CD4-positive, alpha-beta T cell treated with Interleukin-4 for 1 hour (primary cell): ENCODE measurements at regions not wholly inside any gene's neighbourhood (a gene's known extent, or its start where the extent isn't known, plus 50 kb on each side); places are given as distances from the start of the nearest gene placed in this dataset.

ENCODE experiments used
- DNase-seq, 2 donors: peaks; one replicate each; pipeline ENCODE4 v3.0.0-alpha.2; 2020 to 2022

GRCh38 chr15:39161096-39161495, 419.8 kb upstream of the THBS1 start:
- no peak for DNase-seq

DNA sequence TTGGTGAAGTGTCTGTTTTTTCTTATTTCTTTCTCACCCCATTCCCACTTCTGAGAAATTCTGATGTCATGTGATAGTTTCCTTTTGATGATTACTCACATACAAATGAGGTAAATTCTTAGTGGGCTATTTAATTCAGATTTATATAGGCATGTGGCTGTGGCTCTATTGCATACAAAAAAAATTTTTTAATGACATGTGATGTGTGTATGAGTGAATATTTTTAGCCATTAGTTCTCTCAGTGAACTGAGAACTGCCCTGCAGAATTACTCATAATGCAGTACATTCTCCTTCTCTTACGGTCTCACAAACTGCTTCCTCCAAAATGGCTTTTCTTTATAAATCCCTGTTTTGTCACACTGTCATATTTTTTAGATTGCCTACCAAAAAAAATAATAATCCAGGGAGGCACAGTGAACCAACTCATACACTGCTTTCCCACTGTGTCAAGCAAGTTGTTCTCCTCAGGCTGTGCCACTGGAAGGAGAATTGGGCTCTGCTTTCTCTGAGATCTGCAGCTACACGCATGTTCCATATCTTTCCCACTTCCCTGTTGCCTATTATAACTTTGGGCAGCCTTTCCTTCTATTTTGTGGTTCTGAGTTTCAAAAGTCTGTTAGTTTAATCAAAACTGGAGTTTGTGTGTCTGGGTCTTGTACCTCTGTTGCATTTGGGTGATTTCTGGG, 415.7 kb upstream of the THBS1 start:
- no peak for DNase-seq

GRCh38 chr15:39167164-39168058, 413.5 kb upstream of the THBS1 start:
- no peak for DNase-seq

GRCh38 chr15:39171944-39172368, 408.9 kb upstream of the THBS1 start:
- DNase-seq: peak in 1 of 2 donors; percentile 15

- DNase-seq: no peak
Observed at GRCh38 chr15:39172380-39173281, 408.2 kb upstream of the THBS1 start.

GRCh38 chr15:39173426-39173825, 407.5 kb upstream of the THBS1 start:
- no peak for DNase-seq

DNA sequence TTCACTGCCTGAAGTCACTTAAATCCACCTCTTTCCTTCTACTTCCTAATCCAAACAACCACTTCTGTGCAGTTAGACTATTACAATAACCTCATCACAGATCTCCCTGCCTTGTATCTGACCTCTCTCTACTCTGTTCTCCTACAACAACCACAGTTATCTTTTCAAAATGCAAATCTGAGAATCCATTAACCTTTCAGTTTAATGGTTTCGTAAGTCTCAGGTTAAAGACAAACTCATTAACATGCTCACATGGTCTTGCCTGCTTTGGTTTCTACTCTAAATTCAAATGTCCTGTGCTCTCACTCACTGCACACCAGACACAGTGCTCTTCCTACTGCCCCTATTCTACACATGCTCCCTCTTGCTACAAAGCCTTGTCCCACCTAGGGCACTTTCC, 406.5 kb upstream of the THBS1 start:
- DNase-seq: no peak

DNA sequence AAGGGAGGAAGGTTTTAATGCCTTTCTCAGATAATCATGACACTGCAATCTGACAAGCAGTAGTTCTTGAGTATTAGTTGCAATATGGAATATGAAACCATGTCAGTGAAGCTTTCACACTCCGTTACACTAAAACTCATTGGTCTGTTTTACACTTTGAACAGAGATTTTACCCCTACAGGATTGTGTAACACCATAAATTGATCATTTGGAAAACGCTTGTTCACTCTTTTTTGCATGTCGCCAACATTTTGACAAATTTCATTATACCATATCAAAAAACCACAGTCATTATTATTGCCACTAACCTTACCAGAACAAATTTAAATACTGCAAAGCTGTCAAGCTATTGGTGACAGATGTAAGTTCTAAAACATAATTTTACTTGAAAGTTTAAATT, 404.8 kb upstream of the THBS1 start:
- no peak for DNase-seq

- no peak for DNase-seq
Observed at GRCh38 chr15:39177561-39177960, 403.3 kb upstream of the THBS1 start.

GRCh38 chr15:39180030-39180429, 400.8 kb upstream of the THBS1 start:
- DNase-seq: no peak

DNA sequence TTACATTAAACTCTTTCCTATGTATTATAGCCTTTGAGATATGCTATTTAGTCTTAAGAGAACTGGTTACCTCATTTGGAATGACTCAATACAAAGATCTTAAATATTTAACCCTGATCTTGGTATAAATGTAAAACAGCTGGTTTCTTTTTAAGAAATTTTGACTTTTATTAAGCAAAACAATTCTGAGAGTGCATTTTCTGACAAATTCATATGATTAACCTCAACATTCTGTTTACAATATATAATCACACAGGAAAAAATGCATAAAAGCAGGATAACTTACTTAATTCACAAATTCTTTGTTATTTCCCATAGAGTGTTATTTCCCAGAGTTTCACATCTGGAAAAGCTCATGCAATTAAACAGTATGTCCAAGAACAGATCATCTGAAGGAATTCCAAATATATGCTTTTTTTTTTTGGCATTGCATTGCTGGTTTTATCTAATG, 400.4 kb upstream of the THBS1 start:
- no peak for DNase-seq

DNA sequence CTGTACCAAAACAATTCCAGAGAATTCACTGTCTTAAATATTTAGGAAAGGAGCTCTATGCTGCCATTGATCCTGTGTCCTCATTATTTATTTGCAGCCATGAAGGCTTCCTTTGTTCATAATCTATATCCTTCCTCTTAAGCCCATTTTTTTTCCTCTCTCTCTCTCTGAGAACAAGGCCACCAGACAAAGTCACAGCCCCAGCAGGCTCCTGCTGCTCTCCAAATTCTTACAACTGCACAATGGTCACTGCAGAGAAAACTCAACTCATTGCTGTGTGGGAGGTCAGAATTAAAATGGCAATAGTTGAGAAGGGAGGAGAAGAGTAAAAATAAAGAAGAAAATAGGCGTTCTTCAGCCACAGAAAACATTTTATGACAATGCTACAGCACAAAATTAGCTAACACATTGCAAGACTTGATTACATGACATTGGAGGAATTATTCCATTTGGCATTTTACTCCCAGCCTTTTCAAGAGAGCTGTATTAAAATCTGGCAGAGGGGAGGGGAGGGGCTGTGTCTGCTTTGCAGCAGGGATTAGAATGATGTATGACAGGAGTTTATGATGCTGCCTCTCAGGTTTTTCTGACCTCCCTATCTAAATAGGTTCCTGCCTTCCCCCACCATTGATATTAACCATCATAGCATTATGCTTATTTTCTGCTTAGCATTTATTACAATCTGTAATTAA, 399.7 kb upstream of the THBS1 start:
- DNase-seq: no peak

GRCh38 chr15:39181940-39182339, 398.9 kb upstream of the THBS1 start:
- no peak for DNase-seq

DNA sequence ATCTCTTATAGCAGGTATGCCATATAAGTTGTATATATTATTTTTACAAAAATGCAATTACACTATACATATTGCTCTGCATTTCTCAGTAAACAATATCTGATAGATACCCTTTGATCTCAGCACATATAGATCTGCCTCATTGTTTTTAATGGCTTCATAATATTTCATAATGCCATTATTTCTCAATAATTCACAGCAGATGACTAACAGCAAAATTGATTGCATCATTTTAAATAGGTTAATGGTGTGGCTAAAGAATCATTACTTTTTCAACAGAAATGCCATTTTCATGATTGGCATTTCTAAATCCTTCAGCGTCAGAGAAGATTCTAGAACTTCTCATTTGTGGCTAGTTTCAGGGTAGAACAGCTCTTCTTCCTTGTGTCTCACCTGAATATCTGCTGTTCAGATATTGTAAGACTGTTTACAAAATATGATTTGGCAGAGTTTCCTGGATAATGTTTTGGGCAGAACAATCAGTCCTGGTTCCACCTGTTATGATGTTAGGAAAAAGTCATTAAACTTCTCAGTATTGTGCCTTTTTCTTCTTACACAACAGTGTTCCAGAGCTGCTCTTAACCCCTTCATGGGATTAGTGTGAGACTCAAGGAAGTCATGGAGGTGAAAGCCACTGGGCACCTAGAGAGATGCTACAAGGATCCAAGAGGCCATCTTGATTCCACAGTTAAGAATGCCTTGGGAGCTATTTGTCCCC, 397.6 kb upstream of the THBS1 start:
- DNase-seq: no peak

GRCh38 chr15:39184701-39185390, 396.0 kb upstream of the THBS1 start:
- no peak for DNase-seq

DNA sequence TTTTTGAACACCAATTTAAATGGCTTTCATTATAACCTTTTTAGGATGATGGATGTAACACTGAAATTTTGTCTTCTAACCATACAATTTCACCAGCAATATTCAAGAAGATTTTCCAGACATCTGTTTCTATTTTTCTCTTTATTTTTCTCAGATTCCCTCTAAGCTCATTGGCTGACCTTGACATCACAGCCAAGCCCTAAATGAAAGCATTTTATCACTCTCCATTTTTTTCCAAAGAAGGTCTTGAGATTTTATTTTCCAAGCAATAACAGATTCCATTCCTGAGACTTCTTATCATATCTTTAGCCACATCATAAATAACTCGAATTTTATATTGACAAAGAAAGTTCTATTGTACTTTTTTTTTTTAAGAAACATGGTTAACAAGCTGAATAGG, 392.6 kb upstream of the THBS1 start:
- no peak for DNase-seq

DNA sequence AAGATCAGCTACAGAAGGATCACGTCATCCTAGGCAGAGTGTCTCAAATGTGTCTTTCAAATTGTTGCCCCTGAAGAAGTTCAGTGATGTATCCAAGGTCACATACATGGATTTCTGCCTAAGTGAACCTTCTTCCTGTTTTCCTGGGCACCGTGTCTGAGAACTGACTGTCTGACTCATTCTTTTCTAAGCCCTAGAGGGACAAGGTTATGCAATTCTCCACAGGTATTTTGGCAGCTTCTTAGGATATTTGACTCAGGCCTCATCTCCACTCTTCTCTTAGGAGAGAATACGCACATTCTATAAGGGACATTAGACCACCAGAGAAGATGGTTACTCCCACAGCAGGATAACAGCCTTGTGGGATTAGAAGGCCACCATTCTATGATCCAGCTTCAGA, 391.9 kb upstream of the THBS1 start:
- no peak for DNase-seq

DNA sequence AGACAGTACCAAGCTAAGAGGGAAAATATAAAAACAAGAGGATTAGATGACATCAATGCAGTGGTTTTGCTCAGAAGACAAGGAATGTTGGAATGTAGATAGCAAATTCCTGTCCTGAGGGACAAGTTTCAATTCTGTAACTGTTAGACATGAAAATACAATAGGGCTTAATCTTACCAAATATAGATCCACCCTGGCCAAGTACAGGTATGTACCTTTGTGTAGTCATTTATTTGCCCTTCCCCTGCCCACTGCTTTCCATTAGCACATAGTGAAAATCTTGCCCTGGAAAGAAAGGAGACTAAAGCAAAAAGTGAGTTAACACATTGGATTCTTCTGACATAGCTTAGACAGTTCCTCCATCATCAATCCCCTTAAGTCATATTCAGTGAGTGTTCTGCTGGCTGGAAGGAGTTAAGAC, 389.0 kb upstream of the THBS1 start:
- DNase-seq: no peak

GRCh38 chr15:39192351-39192750, 388.5 kb upstream of the THBS1 start:
- DNase-seq: no peak

DNA sequence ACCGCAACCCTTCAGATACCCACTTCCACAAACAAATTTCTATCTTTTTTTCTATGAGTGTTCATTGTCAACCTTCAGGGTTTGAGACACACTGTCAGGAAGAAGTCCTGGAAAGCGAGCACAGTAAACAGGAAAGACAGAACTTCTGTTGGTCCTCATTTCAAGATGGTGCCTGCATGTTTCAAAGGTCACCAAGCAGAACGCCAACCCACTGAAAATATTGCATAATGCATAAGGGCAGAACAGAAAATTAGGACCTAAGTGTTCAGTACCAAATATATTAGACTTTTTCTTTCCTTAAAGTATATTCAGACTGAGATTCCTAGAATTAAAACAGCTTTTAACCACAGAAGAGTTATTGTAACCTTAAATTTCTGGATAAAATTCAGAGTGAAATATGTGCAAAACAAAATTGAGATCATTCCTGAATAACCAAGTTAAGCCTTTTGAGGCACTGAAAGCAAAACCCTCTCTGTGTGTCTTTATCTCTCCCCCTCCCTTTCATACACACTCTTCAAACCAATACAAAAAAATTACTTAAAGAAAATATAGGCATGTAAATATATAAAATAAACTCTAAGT, 387.8 kb upstream of the THBS1 start:
- no peak for DNase-seq

- DNase-seq: no peak
Observed at GRCh38 chr15:39193611-39194010, 387.3 kb upstream of the THBS1 start.
